Hepatic stellate cell (primary cell): ENCODE measurements at regions not wholly inside any gene's neighbourhood (a gene's known extent, or its start where the extent isn't known, plus 50 kb on each side); places are given as distances from the start of the nearest gene placed in this dataset.

ENCODE experiments used
- DNase-seq: peaks from one replicate; pipeline ENCODE4 v3.0.0; 2011; ENCODE audit warnings: low spot score

DNA sequence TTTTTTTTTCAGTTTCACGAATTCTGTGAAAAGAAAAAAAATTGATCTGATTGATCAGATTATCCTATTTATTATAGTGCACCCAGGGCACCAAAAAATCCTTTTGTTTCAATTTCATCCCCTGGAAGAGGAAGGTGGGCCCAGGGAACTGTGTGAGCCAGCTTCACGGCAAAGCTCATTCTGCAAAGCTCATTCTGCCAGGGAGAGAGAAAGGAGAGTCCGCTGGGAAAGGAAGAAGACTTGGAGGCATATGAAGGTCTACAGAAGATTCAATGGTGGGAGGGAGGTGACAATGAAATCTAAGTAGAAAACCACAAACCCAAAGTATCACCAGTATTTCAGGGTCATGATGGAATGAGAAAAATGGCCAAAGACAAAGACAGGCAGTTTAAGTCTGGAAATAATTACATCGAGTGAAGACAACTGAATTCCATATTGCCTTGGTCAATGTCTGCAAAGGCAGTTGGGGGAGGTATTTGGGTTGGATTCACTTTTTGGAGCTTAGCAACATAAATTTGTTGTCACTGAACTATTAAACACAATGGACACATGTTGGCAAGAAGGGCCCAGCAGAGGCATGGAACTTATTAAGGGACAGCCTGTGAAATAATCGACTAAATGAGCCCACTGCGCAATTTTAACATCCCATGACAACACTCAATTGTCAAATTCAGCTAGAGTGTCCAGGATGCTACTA lies 587.8 kb upstream of the MKI67 start:
- DNase-seq, result no peak

DNA sequence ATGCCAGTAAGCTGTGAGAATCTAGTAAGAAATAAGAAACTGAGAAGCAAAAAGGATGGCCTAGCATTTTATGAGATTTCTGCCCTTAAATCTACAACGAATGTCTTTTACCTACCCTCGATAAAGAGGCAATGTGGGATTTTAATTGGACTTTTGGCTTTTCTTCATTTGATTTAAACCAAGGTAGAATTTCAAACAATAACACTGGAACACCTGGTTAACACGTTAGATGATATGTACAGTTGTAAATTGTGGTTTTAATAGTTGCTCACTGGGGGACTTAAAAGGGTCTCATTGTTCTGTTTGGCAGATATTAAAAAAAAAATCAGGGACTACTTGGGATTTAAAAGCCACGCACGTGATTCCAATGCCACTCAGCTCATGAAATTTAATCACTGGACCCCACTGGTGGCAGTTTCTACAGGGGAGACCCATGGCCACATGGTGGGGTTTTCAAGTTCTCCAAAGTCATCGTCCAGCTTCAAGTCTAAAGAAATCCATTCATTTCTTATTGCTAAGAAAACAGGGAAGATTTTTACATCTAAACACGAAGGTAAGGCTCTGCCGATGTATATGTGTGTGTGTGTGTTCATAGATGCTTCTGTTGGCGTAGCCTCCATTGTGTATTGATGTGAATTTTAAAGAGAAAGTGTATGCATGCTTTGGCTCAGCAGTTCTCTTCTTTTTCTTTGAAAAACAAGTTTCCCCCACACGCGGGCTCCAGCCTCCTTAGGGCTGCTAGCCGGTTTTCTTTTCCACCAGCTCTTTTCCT lies 588.6 kb upstream of the MKI67 start:
- DNase-seq, result no peak

DNA sequence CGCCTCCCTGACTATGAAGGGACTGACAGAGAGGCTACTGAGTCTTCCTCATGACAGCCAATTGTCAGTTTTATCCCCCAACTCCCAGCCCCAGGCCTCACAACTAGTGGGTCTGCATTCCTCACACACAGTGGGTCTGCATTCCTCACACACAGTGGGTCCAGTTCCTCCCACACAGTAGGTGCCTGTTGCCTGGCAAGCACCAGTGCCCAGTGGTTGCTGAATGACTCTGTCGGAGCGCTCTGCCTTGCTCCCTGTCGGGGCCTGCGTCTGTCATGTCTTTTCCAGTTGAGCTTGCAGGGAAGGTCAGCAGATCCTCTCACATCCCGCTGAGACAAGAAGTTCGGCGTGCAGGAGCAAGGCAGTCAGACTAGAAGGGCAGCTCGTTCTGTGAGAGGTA lies 590.0 kb upstream of the MKI67 start:
- no peak for DNase-seq

DNA sequence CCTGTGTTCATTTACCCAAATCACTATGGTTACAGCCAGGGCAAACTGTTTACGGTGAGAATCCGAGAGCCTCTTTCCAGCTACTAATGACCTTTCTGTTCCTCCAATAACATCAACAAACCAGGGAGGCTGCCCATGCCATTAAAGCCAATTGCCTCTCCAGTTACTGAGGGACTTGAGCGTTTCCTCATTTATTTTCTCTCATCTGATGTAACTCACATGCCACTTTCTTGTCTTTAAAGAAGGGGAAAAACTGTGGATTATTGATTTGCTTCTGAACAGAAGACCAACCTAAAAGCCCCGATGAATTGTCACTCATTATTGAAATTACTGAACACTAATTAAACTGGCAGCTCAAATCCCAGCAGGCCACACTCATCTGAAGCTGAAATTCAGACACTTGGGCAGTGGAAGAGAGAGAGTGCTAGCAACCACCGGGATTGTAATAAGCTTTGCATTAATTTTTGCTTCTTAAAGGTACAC lies 595.8 kb upstream of the MKI67 start:
- DNase-seq, result no peak

DNA sequence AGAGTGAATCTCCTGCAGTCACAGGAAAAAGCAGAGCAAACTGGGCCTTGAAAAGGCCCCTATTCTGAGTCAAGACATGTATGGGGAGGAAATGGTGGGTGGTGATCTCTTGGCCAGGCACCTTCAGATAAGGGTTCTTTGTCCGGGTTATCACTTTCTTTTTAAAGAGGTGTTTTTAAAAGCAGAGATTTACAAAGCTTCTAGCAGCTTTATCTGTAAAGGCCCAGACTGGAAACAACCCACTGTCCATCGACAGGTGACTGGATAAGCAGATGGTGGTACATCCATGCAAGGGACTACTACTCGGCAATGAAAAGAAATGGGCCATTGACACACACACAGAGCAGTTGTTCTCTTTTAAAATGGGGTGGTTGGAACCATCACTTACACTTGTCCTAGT lies 596.7 kb upstream of the MKI67 start:
- DNase-seq, result no peak

DNA sequence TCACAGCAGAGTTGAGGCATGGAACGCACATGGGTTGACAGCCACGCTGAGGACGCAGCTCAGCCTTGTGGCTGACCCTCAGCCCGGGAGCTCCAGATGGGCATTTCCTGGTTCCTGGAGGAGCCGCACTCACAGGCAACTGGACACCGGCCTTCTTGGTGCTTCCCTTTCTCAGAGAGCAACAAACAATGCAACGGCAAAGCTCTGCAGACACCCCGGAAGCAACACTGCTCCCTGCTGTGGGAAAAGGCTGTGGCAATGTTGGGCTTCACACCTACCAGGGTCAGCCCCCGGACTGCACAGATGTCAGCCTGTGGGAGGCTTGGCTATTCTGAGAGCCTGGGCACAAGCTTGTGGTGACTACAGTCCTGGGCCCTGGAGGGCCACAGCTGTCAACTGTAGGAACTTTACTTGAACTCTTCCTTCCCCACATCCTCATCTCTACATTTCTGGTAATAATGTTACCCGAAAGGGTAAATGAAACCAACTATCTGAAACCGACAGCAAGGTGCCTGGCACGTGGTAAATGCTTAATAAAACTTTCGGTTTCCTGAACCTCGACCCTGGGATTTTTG lies 597.5 kb upstream of the MKI67 start:
- DNase-seq, result no peak

DNA sequence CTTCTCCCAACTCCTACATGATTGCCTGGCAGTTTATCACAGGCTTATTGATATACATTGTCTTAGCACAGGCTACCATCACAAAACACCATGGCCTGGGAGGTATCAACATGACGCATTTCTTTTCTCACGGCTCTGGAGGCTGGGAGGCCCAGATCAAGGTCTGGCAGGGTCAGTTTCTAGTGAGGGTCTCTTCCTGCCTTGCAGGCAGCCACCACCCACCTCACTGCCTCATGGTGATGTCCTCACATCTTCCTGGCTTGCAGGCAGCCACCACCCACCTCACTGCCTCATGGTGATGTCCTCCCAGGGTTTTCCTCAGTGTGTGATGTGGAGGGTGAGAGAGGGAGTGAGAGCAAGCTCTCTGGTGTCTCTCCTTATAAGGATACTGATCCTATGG lies 599.3 kb upstream of the MKI67 start:
- no peak for DNase-seq

DNA sequence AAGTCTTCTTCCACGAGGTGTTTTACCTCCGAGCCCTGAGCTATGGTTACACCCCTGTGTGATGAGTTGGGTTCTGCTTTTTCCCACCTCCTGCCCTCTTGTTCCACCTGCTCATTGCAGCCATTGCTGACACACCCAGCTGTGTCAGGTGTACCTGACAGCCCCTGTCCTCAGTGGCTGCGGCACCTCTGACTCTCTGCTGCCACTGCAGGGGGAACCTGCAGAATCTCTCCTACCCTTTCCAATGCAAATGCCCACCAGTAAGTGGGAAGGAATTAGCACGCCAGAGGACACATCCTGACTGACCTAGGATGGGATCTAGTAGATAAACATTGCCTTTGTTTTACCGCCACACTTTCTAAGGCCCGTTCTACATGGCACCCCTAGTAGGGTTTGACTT lies 600.9 kb upstream of the MKI67 start:
- no peak for DNase-seq

DNA sequence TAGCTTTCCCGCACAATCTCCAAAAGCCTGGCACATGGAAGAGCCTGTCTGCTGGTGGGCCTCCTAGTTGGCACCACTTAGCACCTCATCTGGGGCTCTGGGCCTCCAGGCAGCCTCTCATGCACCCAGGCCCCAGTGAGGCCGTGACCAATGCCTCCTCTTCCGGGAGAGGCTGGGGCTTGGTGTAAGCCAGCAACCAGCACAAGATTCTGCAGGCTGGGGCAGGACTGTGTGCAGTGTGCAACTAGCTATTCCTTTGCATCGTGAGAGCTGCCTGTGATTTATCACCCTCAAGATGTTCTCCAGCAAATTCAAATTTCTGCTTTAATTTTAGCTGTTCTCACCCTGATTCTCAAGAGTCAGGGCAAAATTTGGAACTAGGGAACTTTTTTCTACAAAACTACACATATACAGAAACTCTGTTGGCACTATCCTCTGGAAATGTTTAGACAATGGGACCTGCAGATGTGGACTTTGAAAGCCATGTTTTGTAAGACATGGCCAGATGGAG lies 603.7 kb upstream of the MKI67 start:
- DNase-seq, result no peak

DNA sequence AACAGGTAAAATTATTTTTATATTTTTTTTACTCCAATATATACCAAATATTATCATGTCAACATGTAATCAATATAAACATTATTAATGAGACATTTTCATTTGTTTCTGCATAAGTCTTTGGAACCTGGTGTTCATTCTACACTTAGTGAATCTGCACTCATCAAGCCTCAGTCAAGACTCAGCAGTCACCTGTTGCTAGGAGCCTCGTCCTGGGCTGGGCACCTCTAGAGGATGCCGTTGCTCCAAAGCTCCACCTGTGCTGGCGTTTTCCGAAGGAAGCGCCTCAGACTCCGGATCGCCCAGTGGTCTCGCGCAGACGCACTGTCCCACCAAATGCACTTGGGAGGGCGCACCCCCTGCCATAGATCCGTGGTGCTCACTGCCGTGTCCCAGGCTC lies 604.7 kb upstream of the MKI67 start:
- no peak for DNase-seq

DNA sequence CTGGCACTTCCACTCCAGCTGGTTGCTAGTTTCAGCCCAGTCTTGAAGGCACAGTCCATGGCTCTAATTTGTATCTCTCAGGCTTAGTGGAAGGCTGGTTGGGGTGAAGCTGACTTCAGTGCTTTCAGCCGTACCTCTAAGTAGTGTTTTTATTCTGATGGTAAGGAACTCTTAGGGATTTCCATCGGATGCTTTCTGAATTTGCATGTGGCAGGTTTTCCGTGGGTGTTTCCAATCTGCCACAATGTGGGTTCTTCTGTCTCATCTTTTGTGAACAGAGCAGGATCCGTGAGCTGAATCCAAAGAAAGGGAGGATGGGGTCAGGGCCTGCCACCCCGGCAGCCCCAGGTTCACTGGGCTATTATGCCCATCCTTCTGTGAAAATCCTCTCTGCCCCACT lies 607.9 kb upstream of the MKI67 start:
- DNase-seq, result no peak

DNA sequence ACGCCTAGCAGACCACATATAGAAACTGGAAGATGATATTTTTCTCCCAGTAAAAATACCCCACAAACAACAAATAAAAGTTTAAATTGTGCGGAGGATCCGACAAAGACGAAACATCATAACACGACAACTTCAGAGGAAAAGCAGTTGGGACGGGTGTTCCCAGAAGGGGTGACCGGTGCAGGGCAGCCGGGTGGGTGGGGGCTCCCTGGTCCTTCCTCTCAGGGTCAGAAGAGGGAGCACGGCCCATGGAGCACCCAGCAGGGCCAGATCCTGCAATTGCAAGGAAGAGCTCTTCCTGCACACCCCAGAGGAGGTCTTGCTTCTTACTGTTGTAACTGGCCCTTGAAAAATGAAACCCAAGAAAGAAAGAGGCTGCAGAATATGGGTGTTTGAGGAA lies 608.5 kb upstream of the MKI67 start:
- no peak for DNase-seq

DNA sequence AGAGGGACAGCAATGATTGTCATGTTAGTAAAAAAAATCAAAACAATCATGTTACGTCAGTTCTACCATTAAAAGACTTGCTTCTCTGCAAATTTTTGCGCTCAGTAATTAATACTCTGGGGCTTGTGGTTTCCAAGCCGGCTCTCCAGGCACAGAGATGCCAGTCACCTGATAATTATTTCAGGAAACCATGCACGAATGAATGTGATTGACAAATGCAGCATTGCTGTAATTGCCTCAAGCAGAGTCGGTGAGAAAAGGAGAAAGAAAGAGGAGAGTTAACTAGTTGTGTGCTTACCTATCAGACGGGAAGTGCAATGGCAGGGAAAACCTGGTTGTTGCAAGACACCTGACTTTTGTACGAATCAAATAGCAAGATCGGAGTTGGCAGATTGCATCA lies 609.8 kb upstream of the MKI67 start:
- DNase-seq, result no peak

DNA sequence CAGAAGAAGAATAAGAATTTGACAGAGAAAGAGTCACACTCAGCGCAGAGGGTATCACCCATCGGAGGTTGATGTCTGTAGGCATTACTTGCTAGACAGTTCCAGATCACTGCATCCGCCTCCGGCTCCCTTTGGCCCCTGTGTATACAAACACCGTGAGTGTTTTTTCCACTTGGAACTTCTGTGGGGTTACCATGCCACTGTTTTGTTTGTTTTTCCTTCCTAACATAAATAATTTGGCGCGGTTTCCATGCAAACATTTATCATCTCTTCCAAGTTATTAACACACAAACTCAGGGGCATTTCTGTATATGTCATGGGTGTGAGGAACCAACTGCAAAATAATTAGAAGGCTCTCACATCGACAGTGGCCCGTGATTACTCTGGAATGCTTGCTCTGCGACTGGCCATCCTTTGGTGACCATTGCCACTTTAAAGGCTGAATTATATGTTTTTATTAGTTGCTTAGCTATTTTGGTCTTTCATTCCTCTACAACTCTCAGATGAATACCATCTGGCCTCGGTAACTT lies 612.2 kb upstream of the MKI67 start:
- DNase-seq, result no peak

DNA sequence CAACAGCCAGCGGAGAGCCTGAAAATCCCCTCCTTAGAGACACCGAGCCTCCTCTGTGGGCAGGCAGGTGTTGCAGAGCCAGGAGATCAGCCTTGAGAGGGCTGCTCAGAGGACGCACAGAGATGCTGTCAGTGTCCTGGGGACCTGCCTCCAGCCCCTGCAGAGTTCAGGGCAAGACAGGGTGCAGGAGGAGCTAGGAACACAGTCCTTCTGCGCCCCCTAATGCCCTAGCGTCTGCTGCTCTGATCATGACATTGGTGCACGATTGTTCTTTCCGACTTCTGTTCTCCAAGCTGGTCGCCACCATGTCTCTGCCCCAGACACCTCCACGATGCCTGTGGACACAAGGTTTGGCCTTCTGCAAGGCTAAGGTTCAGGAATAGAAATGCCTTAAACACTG lies 613.7 kb upstream of the MKI67 start:
- no peak for DNase-seq

DNA sequence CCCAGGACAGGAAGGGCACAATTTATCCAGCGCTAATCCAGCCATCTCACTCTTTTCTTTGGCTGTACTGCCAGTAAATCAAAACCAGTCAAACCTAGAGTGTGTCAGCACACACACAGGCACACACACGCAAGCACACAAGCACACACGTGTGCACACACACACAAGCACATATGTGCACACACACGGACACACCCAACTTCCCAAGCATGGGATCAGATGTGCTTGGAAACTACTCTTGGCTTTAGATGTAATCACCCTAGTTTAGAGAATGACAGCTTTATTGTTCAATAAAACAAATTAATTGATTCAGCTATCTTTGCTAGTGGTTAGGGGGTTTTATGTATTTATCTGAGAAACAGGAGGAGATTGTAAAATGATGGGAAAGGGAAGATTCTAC lies 615.0 kb upstream of the MKI67 start:
- DNase-seq, result no peak

DNA sequence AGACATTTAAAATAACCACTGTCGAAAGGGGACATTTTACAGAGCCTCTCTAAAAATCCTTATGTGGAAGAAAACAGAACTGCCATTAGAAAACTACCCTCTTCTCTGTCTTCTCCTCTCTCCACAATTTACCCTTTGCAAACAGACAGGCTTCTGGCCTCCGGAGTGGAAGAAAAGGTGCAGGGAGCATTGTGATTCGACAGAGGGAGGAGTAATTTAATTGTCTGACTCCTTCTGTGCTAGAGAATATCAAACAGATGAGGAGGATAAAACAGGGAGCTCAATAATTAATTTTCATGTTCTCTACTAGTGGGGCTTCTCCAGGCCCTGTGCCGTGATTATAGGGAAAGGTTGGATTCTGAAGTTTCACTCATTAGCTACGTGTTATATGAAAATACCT lies 615.5 kb upstream of the MKI67 start:
- DNase-seq, result no peak

DNA sequence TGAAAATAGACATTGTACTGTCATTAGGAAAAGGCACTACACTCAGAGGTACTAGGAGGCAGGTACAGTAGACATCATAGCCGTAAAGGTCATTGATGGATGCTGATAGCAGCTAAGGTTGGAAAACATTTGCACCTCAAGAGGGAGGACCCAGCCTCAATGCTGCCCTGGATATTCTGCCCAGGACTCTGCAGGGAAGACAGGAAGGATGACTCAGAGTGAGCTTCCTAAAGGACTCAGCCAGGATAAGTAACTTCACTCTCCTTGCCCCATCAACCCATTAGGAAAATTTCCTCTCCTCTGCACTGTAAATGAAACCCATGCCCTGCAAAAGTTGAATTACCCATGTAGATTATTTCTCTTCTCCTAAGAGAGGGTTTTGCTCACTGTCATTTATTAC lies 617.9 kb upstream of the MKI67 start:
- no peak for DNase-seq

DNA sequence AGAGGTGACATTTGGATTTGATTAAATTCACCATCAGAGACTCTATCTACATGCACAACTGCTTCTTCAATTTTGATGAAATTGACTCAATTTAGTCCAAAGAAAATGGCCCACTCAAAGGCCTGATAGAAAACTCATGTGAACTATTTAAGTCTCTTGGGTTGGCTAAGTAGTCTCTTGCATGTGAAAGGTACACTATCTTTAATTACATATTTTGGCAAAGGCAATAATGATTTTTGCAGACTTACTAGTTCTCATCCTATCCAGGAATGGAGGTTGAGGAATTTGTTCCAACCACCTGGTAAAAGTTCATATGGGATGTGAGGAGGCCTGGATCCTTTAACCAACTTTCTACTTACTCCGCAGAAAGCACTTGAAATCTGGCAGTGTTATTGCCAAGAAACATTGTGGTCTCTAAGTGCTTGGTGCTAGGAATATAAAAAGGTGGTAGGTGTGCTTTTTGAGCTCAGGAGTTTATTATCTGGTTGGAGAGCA lies 618.6 kb upstream of the MKI67 start:
- DNase-seq, result no peak

DNA sequence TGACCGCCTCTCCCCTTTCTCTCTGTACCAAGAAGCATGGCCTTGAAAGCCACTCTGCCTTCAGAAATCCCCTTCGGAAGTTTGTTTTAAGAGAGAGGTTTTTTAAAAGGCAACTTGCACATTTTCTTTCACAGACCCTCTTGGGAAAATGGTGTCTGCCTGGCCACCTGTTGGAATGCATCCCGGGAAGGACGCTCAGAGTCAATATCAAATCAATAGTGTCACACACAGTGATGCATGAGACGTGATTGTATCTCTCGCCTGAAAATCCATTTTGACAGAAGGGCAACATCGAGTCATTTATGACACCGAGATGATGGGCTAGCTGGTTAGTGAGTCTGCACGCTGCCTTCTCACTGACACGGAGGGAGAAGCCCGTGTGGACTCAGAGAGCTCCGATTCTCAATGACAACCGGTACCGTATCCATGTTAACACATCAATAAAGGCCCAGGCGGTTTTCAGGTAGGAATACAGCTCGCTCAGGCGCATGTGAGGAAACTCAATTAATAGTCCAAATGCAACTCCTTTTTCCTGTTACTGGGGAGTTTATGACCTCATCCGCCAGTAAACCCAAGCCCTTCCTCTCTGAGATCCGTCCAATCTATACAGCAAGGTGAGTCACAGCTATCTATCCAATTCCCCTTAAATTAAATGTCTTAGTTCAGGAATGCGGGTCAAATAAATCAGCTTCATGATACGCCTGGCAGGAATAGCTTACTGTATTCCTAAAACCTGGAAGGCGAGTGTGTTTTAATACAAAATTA lies 621.5 kb upstream of the MKI67 start:
- no peak for DNase-seq

DNA sequence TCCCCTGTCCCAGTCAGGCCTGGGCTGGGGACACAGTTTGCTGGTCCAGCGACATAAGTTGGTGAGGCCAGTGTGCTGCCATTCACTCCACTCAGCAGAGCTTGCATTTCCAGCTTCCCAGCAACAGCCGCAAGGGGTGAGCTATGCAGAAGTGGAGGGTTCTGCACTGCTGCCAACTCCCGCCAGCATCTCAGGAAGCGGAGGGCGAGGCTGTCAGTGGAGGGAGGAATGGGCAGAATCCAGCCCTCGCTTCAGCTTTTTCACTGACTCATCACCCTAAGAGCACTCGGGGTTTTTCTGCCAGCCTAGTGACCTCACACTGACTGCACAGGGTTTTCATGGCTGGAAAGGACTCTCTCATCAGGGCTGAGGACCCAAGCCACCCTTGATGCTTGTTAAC lies 625.1 kb upstream of the MKI67 start:
- no peak for DNase-seq

DNA sequence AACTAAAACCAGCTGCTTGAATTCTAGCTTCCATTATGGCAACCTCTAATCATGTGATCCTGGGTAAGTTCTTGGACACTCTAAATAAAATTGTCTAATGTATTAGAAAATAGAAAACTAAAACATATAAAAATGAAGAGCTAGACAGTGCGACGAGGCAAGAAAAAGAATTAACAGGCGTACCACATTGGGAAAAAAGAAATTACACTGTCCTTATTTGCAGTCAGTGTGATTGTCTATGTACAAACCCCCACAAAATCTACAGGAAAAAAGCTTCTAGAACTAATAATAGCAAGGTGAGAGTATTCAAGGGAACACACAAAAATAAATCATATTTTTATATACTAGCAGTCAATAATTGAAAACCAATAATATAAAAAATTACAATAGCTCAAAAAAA lies 625.6 kb upstream of the MKI67 start:
- DNase-seq, result no peak
